IMR-90 (cell line): ENCODE measurements at regions not wholly inside any gene's neighbourhood (a gene's known extent, or its start where the extent isn't known, plus 50 kb on each side); places are given as distances from the start of the nearest gene placed in this dataset.

Source experiments
- ATAC-seq: fragments of 200-7000 bp; cut with Tn5 transposase; 2 replicates; pipeline ENCODE4 v1.9.1; 2020; ENCODE audit warnings: low read depth, mild to moderate bottlenecking, moderate library complexity
- BruUV-seq: library from RNA; stranded (reverse); fragments of 400-500 nt; replicated peaks from 2 replicates; lab custom pipeline; 2021; lab: Mats Ljungman, UMichigan
- CTCF ChIA-PET: fragments of 300-600 bp; formaldehyde crosslinking; extraction: SDS; loops from one replicate; lab custom pipeline; 2021; ENCODE audit warnings: antibody characterized with exemption; lab: Yijun Ruan, JAX
- POLR2A ChIA-PET: fragments of 300-600 bp; sonication (Branson Sonifier 250); formaldehyde crosslinking; loops from one replicate; lab custom pipeline; 2022; ENCODE audit warnings: antibody characterized with exemption; ENCODE audit not compliant: unreplicated experiment; lab: Charles Lee
- DNase-seq: peaks from one replicate; pipeline ENCODE4 v3.0.0; 2013
- H2AFZ ChIP-seq: replicated peaks from 2 replicates; pipeline ENCODE3; 2013; ENCODE audit warnings: low read length, mild to moderate bottlenecking; ENCODE audit not compliant: poor library complexity
- H2AK5ac ChIP-seq: 2 replicates; pipeline ENCODE4 v1.6.1; 2013; ENCODE audit warnings: low read depth, low read length, inconsistent platforms
- H2AK9ac ChIP-seq: replicated peaks from 2 replicates; pipeline ENCODE3; 2013; ENCODE audit warnings: mild to moderate bottlenecking, low read depth, low read length, moderate library complexity; ENCODE audit not compliant: poor library complexity
- H2BK120ac ChIP-seq: 2 replicates; pipeline ENCODE4 v1.6.1; 2013; ENCODE audit warnings: low read depth, low read length, inconsistent platforms
- H2BK15ac ChIP-seq: 3 replicates; pipeline ENCODE4 v1.6.1; 2013; ENCODE audit warnings: low read depth, low read length, inconsistent platforms
- H2BK20ac ChIP-seq: 2 replicates; pipeline ENCODE4 v1.6.1; 2013; ENCODE audit warnings: low read depth, mild to moderate bottlenecking, inconsistent platforms, low read length, moderate library complexity
- H2BK5ac ChIP-seq: 2 replicates; pipeline ENCODE4 v1.6.1; 2013; ENCODE audit warnings: mild to moderate bottlenecking, low read depth, low read length, inconsistent platforms; ENCODE audit not compliant: poor library complexity, severe bottlenecking
- H3K14ac ChIP-seq: replicated peaks from 2 replicates; pipeline ENCODE4 v1.6.1; 2013; ENCODE audit warnings: low read depth, low read length, inconsistent platforms
- H3K18ac ChIP-seq: 2 replicates; pipeline ENCODE4 v1.6.1; 2013; ENCODE audit warnings: low read depth, low read length, control low read depth
- H3K23ac ChIP-seq: 2 replicates; pipeline ENCODE4 v1.6.1; 2013; ENCODE audit warnings: low read depth, low read length, inconsistent platforms
- H3K27ac ChIP-seq: 2 replicates; pipeline ENCODE4 v1.5.1; 2013; ENCODE audit warnings: mild to moderate bottlenecking, control low read depth, low read length; ENCODE audit not compliant: insufficient read depth
- H3K27me3 ChIP-seq: 2 replicates; pipeline ENCODE4 v1.6.1; 2013; ENCODE audit warnings: low read length; ENCODE audit not compliant: control insufficient read depth, insufficient read depth
- H3K36me3 ChIP-seq: 2 replicates; pipeline ENCODE4 v1.6.1; 2013; ENCODE audit warnings: low read length, mixed read lengths; ENCODE audit not compliant: control insufficient read depth, insufficient read depth
- H3K4ac ChIP-seq: 2 replicates; pipeline ENCODE4 v1.6.1; 2013; ENCODE audit warnings: low read depth, low read length, inconsistent platforms
- H3K4me1 ChIP-seq: 2 replicates; pipeline ENCODE4 v1.6.1; 2013; ENCODE audit warnings: low read length, mixed read lengths; ENCODE audit not compliant: control insufficient read depth, insufficient read depth
- H3K4me2 ChIP-seq: 2 replicates; pipeline ENCODE4 v1.6.1; 2013; ENCODE audit warnings: low read depth, mild to moderate bottlenecking, control low read depth, low read length, moderate library complexity
- H3K4me3 ChIP-seq: 2 replicates; pipeline ENCODE4 v1.5.1; 2013; ENCODE audit warnings: low read depth, mild to moderate bottlenecking, control low read depth, low read length, moderate library complexity; ENCODE audit not compliant: insufficient read depth
- H3K56ac ChIP-seq: 2 replicates; pipeline ENCODE4 v1.6.1; 2013; ENCODE audit warnings: low read length, inconsistent platforms; ENCODE audit not compliant: insufficient read depth; ENCODE audit errors: extremely low read depth
- H3K79me1 ChIP-seq, 2 experiments: 2 replicates each; pipeline ENCODE4 v1.6.1; 2013; ENCODE audit warnings: low read length in 2 of 2, inconsistent platforms in 1 of 2, low read depth in 1 of 2
- H3K9ac ChIP-seq: 2 replicates; pipeline ENCODE4 v1.6.1; 2013; ENCODE audit warnings: low read depth, low read length, control low read depth
- H3K9me1 ChIP-seq: 2 replicates; pipeline ENCODE4 v1.6.1; 2013; ENCODE audit warnings: low read length, inconsistent platforms; ENCODE audit not compliant: insufficient read depth
- H3K9me3 ChIP-seq: 2 replicates; pipeline ENCODE4 v1.6.1; 2013; ENCODE audit warnings: low read length; ENCODE audit not compliant: control insufficient read depth, insufficient read depth
- H4K20me1 ChIP-seq: 2 replicates; pipeline ENCODE4 v1.6.1; 2013; ENCODE audit warnings: low read length, inconsistent platforms; ENCODE audit not compliant: insufficient read depth
- H4K5ac ChIP-seq: 2 replicates; pipeline ENCODE4 v1.6.1; 2013; ENCODE audit warnings: mild to moderate bottlenecking, low read depth, low read length, control low read depth
- H4K8ac ChIP-seq, 2 experiments: 2 replicates each; pipeline ENCODE4 v1.6.1; 2013; ENCODE audit warnings: low read depth in 2 of 2, low read length in 2 of 2, control low read depth in 1 of 2, inconsistent platforms in 1 of 2
- H4K91ac ChIP-seq: 2 replicates; pipeline ENCODE4 v1.6.1; 2013; ENCODE audit warnings: low read depth, low read length, inconsistent platforms; ENCODE audit not compliant: insufficient read depth
- FOS ChIP-seq: fragments of 150-350 bp; IDR thresholded peaks from 2 replicates; pipeline ENCODE4 v1.6.1; 2016; ENCODE audit warnings: low read depth, low read length
- NFE2L2 ChIP-seq: fragments of 150-350 bp; IDR thresholded peaks from 2 replicates; pipeline ENCODE4 v1.6.1; 2016; ENCODE audit warnings: low read depth, mild to moderate bottlenecking, low read length
- WGBS, 2 experiments: methylation state at CpG; one replicate each; pipeline versions ENCODE4 v1.1.5 to v1.1.7; 2013; ENCODE audit warnings: missing lambda C conversion rate in 2 of 2; ENCODE audit not compliant: insufficient read length in 1 of 2; ENCODE audit errors: extremely low coverage in 2 of 2; 5-methylcytosine and 5-hydroxymethylcytosine counted together
- dilution Hi-C: fragments of 300-500 bp; cut with HindIII; formaldehyde crosslinking; loops from one replicate; pipeline ENCODE4 v1.14.3; 2018; ENCODE audit warnings: low sequenced_read_pairs; ENCODE audit not compliant: unreplicated experiment
- in situ Hi-C: fragments of 300-500 bp; cut with MboI; formaldehyde crosslinking; loops from 3 replicates; pipeline ENCODE4 v1.14.3; 2019; ENCODE audit warnings: low sequenced_read_pairs, inconsistent platforms, mixed read lengths
- intact Hi-C: fragments of 100-400 bp; cut with micrococcal nuclease; formaldehyde crosslinking; loops from 2 replicates; pipeline ENCODE4 v1.10.0; 2022

- no peak overlapping the region for H2AFZ ChIP-seq
- H3K4me3 ChIP-seq = no peak overlapping the region
- H3K79me1 ChIP-seq = no peaks in the 10 kb centered on the region
- H2AK9ac ChIP-seq = no peak overlapping the region
- peak overlapping the region; percentile 79 to 89; a peak in 3 of 4 replicates for H4K8ac ChIP-seq
- H3K9me1 ChIP-seq = no peaks in the 10 kb centered on the region
- H2AK5ac ChIP-seq = peak overlapping the region; percentile 77; the same call in 1 of the 2 replicates
- peak overlapping the region; percentile 83; the same call in 1 of the 2 replicates for H3K4ac ChIP-seq
- peak overlapping the region; percentile 69; the same call in 1 of the 2 replicates for H3K4me2 ChIP-seq
- peak overlapping the region; percentile 95 for H2BK20ac ChIP-seq
- ChIA-PET POLR2A (no interaction called here), CTCF (no interaction called here)
- peak overlapping the region; percentile 99; the same call in 1 of the 2 replicates for H3K18ac ChIP-seq
- peak overlapping the region; percentile 98; the same call in 1 of the 2 replicates for H4K5ac ChIP-seq
- no peak overlapping the region for H3K9ac ChIP-seq
- H3K23ac ChIP-seq = 0 out of 2 replicates have a peak overlapping the region, but pooled peaks have one; percentile 70
- H4K20me1 ChIP-seq = no peaks in the 10 kb centered on the region
- peaks cover 6% of the 10 kb centered on the region for H3K4me1 ChIP-seq
- peak overlapping the region; percentile 97 for H2BK5ac ChIP-seq
- H3K14ac ChIP-seq = peak overlapping the region; percentile 88
- H3K56ac ChIP-seq = 0 out of 2 replicates have a peak overlapping the region, but pooled peaks have one; percentile 65
- H4K91ac ChIP-seq = peak overlapping the region; percentile 87
- ATAC-seq (peak; percentile 79), DNase-seq (peak; percentile 67)
- peaks cover 14% of the 10 kb centered on the region for H3K9me3 ChIP-seq
- peak overlapping the region; percentile 95 for H2BK120ac ChIP-seq
- peak overlapping the region; percentile 94; the same call in 1 of the 3 replicates for H2BK15ac ChIP-seq
- TF ChIP-seq NFE2L2 (no peak), FOS (0 out of 2 replicates have a peak, but pooled peaks have one; percentile 3)
- BruUV-seq = no TSS peak
- in situ Hi-C loops = no loop called here
- intact Hi-C loops = loop anchor here (5.0 kb wide), 1 partner anchor 1218 kb away; no protein-coding TSS in a partner anchor
- H3K27ac ChIP-seq = 0 out of 2 replicates have a peak overlapping the region, but pooled peaks have one; percentile 37
- H3K27me3 ChIP-seq = no peaks in the 10 kb centered on the region
- dilution Hi-C loops = no loop called here
- H3K36me3 ChIP-seq = no peaks in the 10 kb centered on the region
- WGBS, 2 experiments = no CpG with 5 or more reads among the region's 1 CpG
Observed at GRCh38 chr6:140344142-140344913, 969.9 kb upstream of the CITED2 start.
